Activated CD8-positive, alpha-beta memory T cell treated with anti-CD3 and anti-CD28 coated beads, Interleukin-2, amount 10 ng/mL, durations not matched to agents 7 days and 5 days (primary cell): ENCODE measurements at regions not wholly inside any gene's neighbourhood (a gene's known extent, or its start where the extent isn't known, plus 50 kb on each side); places are given as distances from the start of the nearest gene placed in this dataset.

ENCODE experiments used
- ATAC-seq: fragments of 150-1000 bp; cut with Tn5 transposase; one replicate; pipeline ENCODE4 v1.10.0; 2021; ENCODE audit warnings: moderate library complexity
- CTCF ChIA-PET: fragments of 350-600 bp; sonication (Branson Sonifier 250); formaldehyde crosslinking; loops from one replicate; lab custom pipeline; 2021; ENCODE audit warnings: antibody characterized with exemption; lab: Charles Lee
- DNase-seq: peaks from one replicate; pipeline ENCODE4 v3.0.0-alpha.2; 2020
- H3K27ac Mint-ChIP-seq: one replicate; pipeline ENCODE4 v1.8.0; 2021; ENCODE audit warnings: mild to moderate bottlenecking, mixed read lengths
- H3K27me3 Mint-ChIP-seq: one replicate; pipeline ENCODE4 v1.8.0; 2021; ENCODE audit warnings: mixed read lengths
- H3K36me3 Mint-ChIP-seq: one replicate; pipeline ENCODE4 v1.8.0; 2021; ENCODE audit warnings: mild to moderate bottlenecking, mixed read lengths
- H3K4me1 Mint-ChIP-seq: one replicate; pipeline ENCODE4 v1.8.0; 2021; ENCODE audit warnings: mixed read lengths
- H3K4me3 Mint-ChIP-seq: one replicate; pipeline ENCODE4 v1.8.0; 2021; ENCODE audit warnings: mild to moderate bottlenecking, moderate library complexity, mixed read lengths
- H3K9me3 Mint-ChIP-seq: one replicate; pipeline ENCODE4 v1.8.0; 2022; ENCODE audit warnings: low read depth, mixed read lengths

- Mint-ChIP-seq H3K4me3 (no peak overlapping the region), H3K27me3 (no peaks in the 10 kb centered on the region), H3K27ac (no peak overlapping the region), H3K36me3 (no peaks in the 10 kb centered on the region), H3K4me1 (no peaks in the 10 kb centered on the region), H3K9me3 (no peaks in the 10 kb centered on the region)
- no peak for ATAC-seq
- DNase-seq = no peak
- CTCF ChIA-PET = no interaction called here
Measured at GRCh38 chr6:84392261-84392660, 164.8 kb upstream of the CEP162 start.

GRCh38 chr6:84390851-84391250, 163.4 kb upstream of the CEP162 start:
- DNase-seq (no peak), ATAC-seq (no peak)
- Mint-ChIP-seq H3K4me1 (no peaks in the 10 kb centered on the region), H3K27ac (no peak overlapping the region), H3K9me3 (no peaks in the 10 kb centered on the region), H3K27me3 (no peaks in the 10 kb centered on the region), H3K4me3 (no peak overlapping the region), H3K36me3 (no peaks in the 10 kb centered on the region)
- CTCF ChIA-PET = no interaction called here

- Mint-ChIP-seq H3K27ac (no peak overlapping the region), H3K9me3 (no peaks in the 10 kb centered on the region), H3K4me1 (no peaks in the 10 kb centered on the region), H3K4me3 (no peak overlapping the region), H3K27me3 (no peaks in the 10 kb centered on the region), H3K36me3 (no peaks in the 10 kb centered on the region)
- no peak for ATAC-seq
- CTCF ChIA-PET = no interaction called here
- no peak for DNase-seq
Measured at GRCh38 chr6:84390334-84390733, 162.9 kb upstream of the CEP162 start.

GRCh38 chr6:84379142-84379541, 151.7 kb upstream of the CEP162 start:
- H3K27ac Mint-ChIP-seq = no peak overlapping the region
- H3K4me1 Mint-ChIP-seq = no peaks in the 10 kb centered on the region
- H3K36me3 Mint-ChIP-seq = no peaks in the 10 kb centered on the region
- H3K27me3 Mint-ChIP-seq = no peaks in the 10 kb centered on the region
- H3K4me3 Mint-ChIP-seq = no peak overlapping the region
- no peaks in the 10 kb centered on the region for H3K9me3 Mint-ChIP-seq
- CTCF ChIA-PET = no interaction called here
- no peak for DNase-seq
- ATAC-seq = no peak

GRCh38 chr6:84372290-84372689, 144.8 kb upstream of the CEP162 start:
- DNase-seq = no peak
- no peaks in the 10 kb centered on the region for H3K36me3 Mint-ChIP-seq
- no peak overlapping the region for H3K27ac Mint-ChIP-seq
- no peaks in the 10 kb centered on the region for H3K9me3 Mint-ChIP-seq
- H3K4me1 Mint-ChIP-seq = no peaks in the 10 kb centered on the region
- ATAC-seq = no peak
- H3K27me3 Mint-ChIP-seq = no peaks in the 10 kb centered on the region
- CTCF ChIA-PET = no interaction called here
- H3K4me3 Mint-ChIP-seq = no peak overlapping the region

- no peak for ATAC-seq
- H3K9me3 Mint-ChIP-seq = no peaks in the 10 kb centered on the region
- CTCF ChIA-PET = no interaction called here
Measured at GRCh38 chr6:84371681-84372080, 144.2 kb upstream of the CEP162 start.

GRCh38 chr6:84362193-84362821, 134.9 kb upstream of the CEP162 start:
- no peaks in the 10 kb centered on the region for H3K27me3 Mint-ChIP-seq

More at GRCh38 chr6:84371681-84372080, 144.2 kb upstream of the CEP162 start:
- Mint-ChIP-seq H3K27me3 (no peaks in the 10 kb centered on the region), H3K4me1 (no peaks in the 10 kb centered on the region), H3K4me3 (no peak overlapping the region), H3K36me3 (no peaks in the 10 kb centered on the region), H3K27ac (no peak overlapping the region)
- DNase-seq = no peak

GRCh38 chr6:84361372-84362192, 134.1 kb upstream of the CEP162 start:
- no peaks in the 10 kb centered on the region for H3K27me3 Mint-ChIP-seq
- H3K27ac Mint-ChIP-seq = no peak overlapping the region
- no peaks in the 10 kb centered on the region for H3K9me3 Mint-ChIP-seq
- H3K4me3 Mint-ChIP-seq = no peak overlapping the region
- H3K36me3 Mint-ChIP-seq = no peaks in the 10 kb centered on the region
- ATAC-seq (no peak), DNase-seq (no peak)
- CTCF ChIA-PET = no interaction called here
- no peaks in the 10 kb centered on the region for H3K4me1 Mint-ChIP-seq

More at GRCh38 chr6:84362193-84362821, 134.9 kb upstream of the CEP162 start:
- no peak overlapping the region for H3K4me3 Mint-ChIP-seq
- no peaks in the 10 kb centered on the region for H3K4me1 Mint-ChIP-seq
- ATAC-seq (no peak), DNase-seq (no peak)
- H3K27ac Mint-ChIP-seq = no peak overlapping the region
- no peaks in the 10 kb centered on the region for H3K9me3 Mint-ChIP-seq
- H3K36me3 Mint-ChIP-seq = no peaks in the 10 kb centered on the region
- CTCF ChIA-PET = no interaction called here

- Mint-ChIP-seq H3K27ac (no peak overlapping the region), H3K27me3 (no peaks in the 10 kb centered on the region), H3K4me3 (no peak overlapping the region), H3K36me3 (no peaks in the 10 kb centered on the region), H3K9me3 (no peaks in the 10 kb centered on the region), H3K4me1 (no peaks in the 10 kb centered on the region)
- no peak for DNase-seq
- no peak for ATAC-seq
- CTCF ChIA-PET = no interaction called here
Measured at GRCh38 chr6:84360039-84360438, 132.6 kb upstream of the CEP162 start.

- no peak for ATAC-seq
- CTCF ChIA-PET = no interaction called here
- Mint-ChIP-seq H3K27me3 (no peaks in the 10 kb centered on the region), H3K4me1 (no peaks in the 10 kb centered on the region), H3K9me3 (no peaks in the 10 kb centered on the region), H3K36me3 (no peaks in the 10 kb centered on the region), H3K27ac (no peak overlapping the region), H3K4me3 (no peak overlapping the region)
- DNase-seq = no peak
Measured at GRCh38 chr6:84358581-84358980, 131.1 kb upstream of the CEP162 start.

GRCh38 chr6:84357631-84358030, 130.2 kb upstream of the CEP162 start:
- no peak overlapping the region for H3K27ac Mint-ChIP-seq
- no peaks in the 10 kb centered on the region for H3K27me3 Mint-ChIP-seq
- no peaks in the 10 kb centered on the region for H3K36me3 Mint-ChIP-seq
- DNase-seq (no peak), ATAC-seq (no peak)
- H3K4me1 Mint-ChIP-seq = no peaks in the 10 kb centered on the region
- no peaks in the 10 kb centered on the region for H3K9me3 Mint-ChIP-seq
- CTCF ChIA-PET = no interaction called here
- no peak overlapping the region for H3K4me3 Mint-ChIP-seq

- Mint-ChIP-seq H3K27ac (no peak overlapping the region), H3K27me3 (no peaks in the 10 kb centered on the region), H3K4me3 (no peak overlapping the region), H3K4me1 (no peaks in the 10 kb centered on the region), H3K36me3 (no peaks in the 10 kb centered on the region), H3K9me3 (no peaks in the 10 kb centered on the region)
- no peak for ATAC-seq
- no peak for DNase-seq
- CTCF ChIA-PET = no interaction called here
Measured at GRCh38 chr6:84356907-84357306, 129.5 kb upstream of the CEP162 start.

GRCh38 chr6:84353459-84354423, 126.3 kb upstream of the CEP162 start:
- DNase-seq (no peak), ATAC-seq (no peak)
- Mint-ChIP-seq H3K36me3 (no peaks in the 10 kb centered on the region), H3K27ac (no peak overlapping the region), H3K4me3 (no peak overlapping the region), H3K9me3 (no peaks in the 10 kb centered on the region), H3K4me1 (no peaks in the 10 kb centered on the region), H3K27me3 (no peaks in the 10 kb centered on the region)
- CTCF ChIA-PET = no interaction called here
